HUES48 (cell line): ENCODE measurements at regions not wholly inside any gene's neighbourhood (a gene's known extent, or its start where the extent isn't known, plus 50 kb on each side); places are given as distances from the start of the nearest gene placed in this dataset.
"Not testable (repeated sequence)": the region's sequence is repeated elsewhere in the genome, so short reads cannot be mapped to it uniquely, and the experiment has no call there.

Source experiments
- H3K27ac ChIP-seq: one replicate; pipeline ENCODE4 v1.7.0; 2013; ENCODE audit warnings: low read depth, low read length, inconsistent platforms
- H3K27me3 ChIP-seq: 2 replicates; pipeline ENCODE4 v1.6.1; 2013; ENCODE audit warnings: mild to moderate bottlenecking, low read length; ENCODE audit not compliant: control insufficient read depth, insufficient read depth
- H3K36me3 ChIP-seq: 2 replicates; pipeline ENCODE4 v1.6.1; 2013; ENCODE audit warnings: low read length; ENCODE audit not compliant: control insufficient read depth, insufficient read depth
- H3K4me1 ChIP-seq: 2 replicates; pipeline ENCODE4 v1.6.1; 2013; ENCODE audit warnings: mild to moderate bottlenecking, low read length; ENCODE audit not compliant: control insufficient read depth, insufficient read depth
- H3K4me3 ChIP-seq: 2 replicates; pipeline ENCODE4 v1.5.1; 2013; ENCODE audit warnings: mild to moderate bottlenecking, low read depth, low read length
- H3K9ac ChIP-seq: 2 replicates; pipeline ENCODE4 v1.6.1; 2013; ENCODE audit warnings: mild to moderate bottlenecking, low read depth, low read length, moderate library complexity
- H3K9me3 ChIP-seq: 2 replicates; pipeline ENCODE4 v1.6.1; 2013; ENCODE audit warnings: low read length; ENCODE audit not compliant: control insufficient read depth, insufficient read depth

DNA sequence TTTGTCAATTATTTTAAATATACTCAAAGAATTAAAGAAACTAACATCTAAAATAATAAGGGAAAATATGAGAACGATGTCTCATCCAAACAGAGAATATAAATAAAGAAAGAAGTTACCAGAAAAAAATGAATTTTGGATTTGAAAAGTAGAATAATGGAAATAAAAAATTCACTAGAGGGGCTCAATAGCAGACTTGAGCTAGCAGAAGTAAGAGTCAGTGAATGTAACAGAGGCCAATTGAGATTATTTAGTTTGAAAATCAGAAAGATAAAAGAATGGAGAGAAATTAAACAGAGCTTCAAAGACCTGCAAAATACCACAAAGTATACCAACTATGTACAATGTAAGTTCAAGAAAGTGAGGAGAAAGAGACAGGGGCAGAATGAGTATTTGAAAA is 333.6 kb downstream of the GPD2 start:
- Histone ChIP-seq H3K9ac (no peak overlapping the region), H3K27me3 (no peaks in the 10 kb centered on the region)

DNA sequence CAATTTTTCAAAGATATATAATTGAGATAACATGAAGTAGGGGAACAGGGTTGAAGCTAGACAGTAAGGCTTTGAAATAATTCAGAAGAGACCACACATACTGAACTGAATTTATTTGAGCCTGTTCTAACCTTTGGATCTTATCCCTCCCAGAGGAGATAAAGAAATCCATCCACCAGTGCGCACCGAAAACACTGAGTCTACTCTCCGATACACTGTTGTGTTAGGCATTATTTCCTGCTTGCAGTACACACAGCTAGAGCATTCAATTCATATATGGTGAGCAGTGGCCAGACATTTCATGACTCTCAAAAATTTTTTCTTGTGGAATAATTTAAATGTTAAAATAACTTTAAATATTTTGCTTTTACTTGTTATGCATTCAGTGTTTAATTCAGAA is 342.7 kb downstream of the GPD2 start:
- H3K27ac ChIP-seq: no peak overlapping the region
- no peaks in the 10 kb centered on the region for H3K27me3 ChIP-seq
- H3K9me3 ChIP-seq: no peaks in the 10 kb centered on the region; the same call in 1 of the 2 replicates
- H3K9ac ChIP-seq: no peak overlapping the region
- no peaks in the 10 kb centered on the region for H3K4me1 ChIP-seq
- no peak overlapping the region for H3K4me3 ChIP-seq
- H3K36me3 ChIP-seq: no peaks in the 10 kb centered on the region

More for the DNA sequence above, 333.6 kb downstream of the GPD2 start:
- Histone ChIP-seq H3K27ac (no peak overlapping the region), H3K36me3 (no peaks in the 10 kb centered on the region), H3K4me1 (no peaks in the 10 kb centered on the region), H3K9me3 (no peaks in the 10 kb centered on the region), H3K4me3 (no peak overlapping the region)

DNA sequence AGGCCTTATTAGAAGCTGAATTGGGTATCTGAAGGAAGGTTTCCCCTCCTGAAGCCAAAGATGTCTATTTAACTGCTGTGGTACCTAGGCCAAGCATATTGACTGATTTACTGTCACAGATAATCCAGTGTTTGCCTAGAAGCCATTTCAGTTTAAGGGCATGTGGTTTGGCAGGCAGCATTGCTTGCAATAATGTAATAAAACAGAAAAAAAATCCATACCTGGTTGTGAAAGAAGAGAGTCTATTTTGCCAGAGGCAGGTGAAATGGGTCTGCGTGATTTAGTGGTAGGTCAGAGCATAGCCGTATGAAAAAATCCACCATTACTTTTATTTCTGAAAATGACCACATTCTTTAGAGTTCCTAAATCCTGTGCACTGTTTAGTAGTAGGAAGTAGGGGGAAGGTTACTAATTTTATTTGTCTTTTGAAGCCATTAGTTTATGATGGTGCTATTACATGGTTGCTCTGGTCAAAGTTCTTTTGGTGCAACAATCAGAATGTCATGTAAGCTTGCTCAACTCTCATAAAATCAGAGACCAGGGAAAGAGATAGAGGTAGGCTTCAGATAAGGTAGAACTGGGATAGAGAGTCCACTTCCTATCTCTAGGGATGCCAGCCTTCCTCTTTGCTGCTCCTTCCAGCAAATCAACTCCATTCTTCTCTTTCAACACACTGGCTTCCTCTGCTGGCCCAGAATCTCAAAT is 343.4 kb downstream of the GPD2 start:
- H3K4me3 ChIP-seq: no peak overlapping the region
- no peak overlapping the region for H3K9ac ChIP-seq
- no peaks in the 10 kb centered on the region for H3K36me3 ChIP-seq
- H3K27me3 ChIP-seq: no peaks in the 10 kb centered on the region
- H3K9me3 ChIP-seq: no peaks in the 10 kb centered on the region; the same call in 1 of the 2 replicates
- no peak overlapping the region for H3K27ac ChIP-seq
- H3K4me1 ChIP-seq: no peaks in the 10 kb centered on the region

DNA sequence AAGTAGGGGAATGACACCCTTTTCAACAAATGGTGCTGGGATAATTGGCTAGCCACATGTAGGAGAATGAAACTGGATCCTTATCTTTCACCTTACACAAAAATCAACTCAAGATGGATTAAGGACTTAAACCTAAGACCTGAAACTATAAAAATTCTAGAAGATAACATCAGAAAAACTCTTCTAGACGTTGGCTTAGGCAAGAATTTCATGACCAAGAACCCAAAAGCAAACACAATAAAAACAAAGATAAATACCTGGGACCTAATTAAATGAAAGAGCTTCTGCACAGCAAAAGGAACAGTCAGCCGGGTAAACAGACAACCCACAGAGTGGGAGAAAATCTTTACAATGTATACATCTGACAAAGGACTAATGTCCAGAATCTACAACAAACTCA is 345.5 kb downstream of the GPD2 start:
- H3K36me3 ChIP-seq, H3K9ac ChIP-seq, H3K27me3 ChIP-seq, H3K4me1 ChIP-seq, H3K4me3 ChIP-seq, H3K27ac ChIP-seq, H3K9me3 ChIP-seq: not testable (repeated sequence)

- no peaks in the 10 kb centered on the region for H3K27me3 ChIP-seq
- no peaks in the 10 kb centered on the region for H3K4me1 ChIP-seq
- H3K9ac ChIP-seq: no peak overlapping the region
- no peak overlapping the region for H3K27ac ChIP-seq
- H3K9me3 ChIP-seq: no peaks in the 10 kb centered on the region
- no peak overlapping the region for H3K4me3 ChIP-seq
- H3K36me3 ChIP-seq: no peaks in the 10 kb centered on the region
Measured at GRCh38 chr2:156784020-156784701, 348.0 kb downstream of the GPD2 start.

GRCh38 chr2:156787517-156787916 is 351.3 kb downstream of the GPD2 start:
- no peak overlapping the region for H3K4me3 ChIP-seq
- no peaks in the 10 kb centered on the region for H3K27me3 ChIP-seq
- no peak overlapping the region for H3K27ac ChIP-seq
- no peaks in the 10 kb centered on the region for H3K4me1 ChIP-seq
- no peak overlapping the region for H3K9ac ChIP-seq
- no peaks in the 10 kb centered on the region for H3K36me3 ChIP-seq
- H3K9me3 ChIP-seq: no peaks in the 10 kb centered on the region

DNA sequence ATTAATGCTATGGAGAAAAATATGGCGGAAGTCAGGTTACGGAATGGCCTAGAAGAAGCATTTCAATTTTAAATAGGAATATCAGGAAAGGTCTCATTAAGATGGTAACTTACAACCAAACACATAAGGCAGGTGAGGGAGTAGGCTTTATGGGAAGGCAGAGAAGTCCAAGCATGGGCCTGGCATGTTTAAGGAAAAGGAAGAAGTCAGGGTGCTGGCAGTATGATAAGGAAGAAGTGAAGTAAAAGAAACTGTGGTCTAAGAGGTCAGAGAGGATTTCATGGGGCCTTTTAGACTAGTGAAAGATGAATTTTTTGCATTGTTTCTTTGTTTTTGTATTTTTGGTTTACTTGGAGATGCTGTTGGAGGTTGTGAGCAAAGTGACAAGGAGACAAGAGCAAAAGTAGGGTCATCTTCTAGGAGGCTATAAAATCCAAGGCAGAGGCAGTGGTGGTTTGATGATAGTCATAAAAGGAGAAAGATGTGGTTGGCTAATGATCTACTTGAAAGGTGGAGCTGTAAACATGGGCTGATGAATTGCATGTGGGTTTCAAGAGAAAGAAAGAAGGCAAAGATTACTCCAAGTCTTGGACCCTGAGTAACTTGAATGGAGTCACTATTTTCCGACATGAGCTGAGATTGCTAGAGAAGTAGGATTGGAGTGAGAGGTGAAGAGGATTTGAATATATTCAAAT is 354.3 kb downstream of the GPD2 start:
- no peak overlapping the region for H3K4me3 ChIP-seq
- H3K4me1 ChIP-seq: no peaks in the 10 kb centered on the region
- no peaks in the 10 kb centered on the region for H3K27me3 ChIP-seq
- no peaks in the 10 kb centered on the region for H3K36me3 ChIP-seq
- H3K9me3 ChIP-seq: no peaks in the 10 kb centered on the region
- no peak overlapping the region for H3K9ac ChIP-seq
- no peak overlapping the region for H3K27ac ChIP-seq

DNA sequence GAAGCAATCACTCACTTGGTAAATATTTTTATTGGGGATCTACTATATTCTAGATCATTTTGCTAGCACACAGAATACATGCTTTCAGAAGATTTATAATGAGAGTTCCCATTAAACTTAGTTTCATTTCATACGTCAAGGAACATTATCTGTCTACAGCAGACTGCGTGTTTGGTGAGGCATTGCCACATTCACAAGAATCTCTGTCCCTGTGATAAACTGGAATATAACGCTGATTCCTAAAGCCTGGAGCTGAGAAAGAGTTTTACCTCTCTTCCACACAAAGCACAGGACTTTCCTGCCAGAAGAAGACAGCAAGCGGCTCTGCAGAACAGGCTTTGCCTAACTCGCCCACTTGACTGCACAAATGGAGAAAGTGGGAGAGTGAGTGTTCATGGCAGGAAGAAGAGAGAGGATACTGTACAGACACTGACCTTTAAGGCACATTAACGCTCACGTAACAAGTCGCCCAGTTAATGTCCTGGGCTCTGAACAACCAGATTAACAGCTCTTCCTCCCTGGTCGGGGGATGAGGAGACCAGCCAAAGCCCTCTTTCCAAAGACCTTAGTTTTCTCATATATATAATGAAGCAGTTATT is 356.2 kb downstream of the GPD2 start:
- H3K36me3 ChIP-seq: no peaks in the 10 kb centered on the region
- H3K27me3 ChIP-seq: no peaks in the 10 kb centered on the region
- no peak overlapping the region for H3K9ac ChIP-seq
- H3K4me3 ChIP-seq: no peak overlapping the region
- H3K27ac ChIP-seq: no peak overlapping the region
- no peaks in the 10 kb centered on the region for H3K4me1 ChIP-seq
- no peaks in the 10 kb centered on the region for H3K9me3 ChIP-seq

DNA sequence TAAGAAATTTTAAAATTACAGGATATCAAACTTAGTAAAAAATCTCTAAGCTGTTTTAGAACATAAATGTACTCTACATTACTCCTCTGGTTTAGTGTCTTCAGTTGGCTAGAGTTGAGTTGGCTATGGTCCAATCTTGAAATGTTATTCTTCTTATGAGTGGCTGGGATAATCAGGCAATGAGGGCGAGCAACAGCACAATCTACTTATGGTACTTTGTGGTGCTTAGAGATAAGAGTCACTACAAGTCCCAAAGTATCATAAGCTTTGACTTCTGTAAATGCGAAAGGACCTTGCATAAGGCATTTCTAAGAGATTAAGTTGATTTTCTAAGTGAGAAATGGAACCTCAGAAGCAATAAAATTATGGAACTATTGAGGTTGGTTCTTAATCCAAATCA is 361.7 kb downstream of the GPD2 start:
- Histone ChIP-seq H3K4me3 (no peak overlapping the region), H3K9me3 (no peaks in the 10 kb centered on the region), H3K4me1 (peaks cover 37% of the 10 kb centered on the region), H3K27ac (no peak overlapping the region), H3K27me3 (no peaks in the 10 kb centered on the region), H3K36me3 (no peaks in the 10 kb centered on the region), H3K9ac (no peak overlapping the region)

- H3K27me3 ChIP-seq: no peaks in the 10 kb centered on the region
- H3K9me3 ChIP-seq: no peaks in the 10 kb centered on the region
- peak overlapping the region; percentile 1; the same call in 1 of the 2 replicates for H3K9ac ChIP-seq
- H3K27ac ChIP-seq: peak overlapping the region; percentile 82
- peaks cover 46% of the 10 kb centered on the region for H3K4me1 ChIP-seq
- H3K36me3 ChIP-seq: no peaks in the 10 kb centered on the region
- peak overlapping the region; percentile 18; the same call in 1 of the 2 replicates for H3K4me3 ChIP-seq
Measured at GRCh38 chr2:156800065-156800653, 364.0 kb downstream of the GPD2 start.
